PFSK-1 (cell line): ENCODE measurements at regions not wholly inside any gene's neighbourhood (a gene's known extent, or its start where the extent isn't known, plus 50 kb on each side); places are given as distances from the start of the nearest gene placed in this dataset.
A peak's percentile ranks its signal among the peaks of the same experiment; 100 is the strongest.

ENCODE experiments used
- FOXP2 ChIP-seq: optimal IDR thresholded peaks from 2 replicates; pipeline ENCODE3; 2011; ENCODE audit warnings: borderline replicate concordance, control low read depth, inconsistent platforms; ENCODE audit not compliant: insufficient read depth; ENCODE audit errors: extremely low read length, extremely low read depth
- POLR2AphosphoS5 ChIP-seq: IDR thresholded peaks from 2 replicates; pipeline ENCODE4 v1.6.1; 2012; ENCODE audit warnings: low read depth, mild to moderate bottlenecking, control low read depth, low read length, moderate library complexity
- REST ChIP-seq, 2 experiments: IDR thresholded peaks; 2 replicates each; pipeline versions ENCODE4 v1.6.1 to v1.8.0; 2011 to 2012; ENCODE audit warnings: low read depth in 2 of 2, low read length in 2 of 2, control low read depth in 1 of 2, inconsistent platforms in 1 of 2, mild to moderate bottlenecking in 1 of 2, moderate library complexity in 1 of 2; ENCODE audit not compliant: insufficient read depth in 1 of 2
- SIN3A ChIP-seq: IDR thresholded peaks from 2 replicates; pipeline ENCODE4 v1.6.1; 2012; ENCODE audit warnings: mild to moderate bottlenecking, low read length, moderate library complexity, borderline replicate concordance; ENCODE audit not compliant: insufficient read depth
- TAF1 ChIP-seq: IDR thresholded peaks from 2 replicates; pipeline ENCODE4 v1.6.1; 2012; ENCODE audit warnings: low read length, control low read depth, borderline replicate concordance; ENCODE audit not compliant: insufficient read depth

GRCh38 chr5:74337984-74338310, 302.6 kb downstream of the ENC1 start:
- no peak for TF ChIP-seq SIN3A

- TF ChIP-seq FOXP2 (no peak), REST (IDR thresholded peaks at IDR 0.05; ENCODE audit: insufficient read depth in 1 of 2, low read depth in 2 of 2, low read length in 2 of 2) (peak in 1 of 2 experiments; percentile 80; a peak in 2 of 4 replicates), SIN3A (no peak), POLR2AphosphoS5 (no peak), TAF1 (no peak)
Observed at GRCh38 chr5:74337254-74337983, 303.1 kb downstream of the ENC1 start.

DNA sequence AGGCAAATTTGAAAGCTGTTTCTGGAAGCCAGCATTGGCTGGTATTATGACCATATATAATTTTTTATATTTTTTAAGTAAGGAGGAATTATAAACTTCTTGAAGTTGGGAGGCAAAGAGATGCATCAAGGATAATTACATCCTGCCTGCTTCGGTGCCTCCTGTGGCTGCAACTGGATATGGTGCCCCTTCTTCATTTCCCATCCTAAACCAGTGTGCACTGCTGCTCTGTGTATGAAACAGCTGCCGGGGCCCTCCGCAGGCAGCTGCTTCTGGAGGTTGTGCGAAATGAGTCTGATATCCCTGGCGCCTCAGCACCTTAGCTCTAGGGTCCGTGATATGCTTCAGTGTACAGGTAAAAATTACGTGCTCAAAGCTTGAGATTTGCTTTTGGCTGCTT, 304.2 kb downstream of the ENC1 start:
- TF ChIP-seq TAF1 (no peak), SIN3A (no peak), FOXP2 (no peak), POLR2AphosphoS5 (no peak), REST (IDR thresholded peaks at IDR 0.05; ENCODE audit: insufficient read depth in 1 of 2, low read depth in 2 of 2, low read length in 2 of 2) (no peak)

GRCh38 chr5:74334762-74335384, 305.7 kb downstream of the ENC1 start:
- TF ChIP-seq REST (IDR thresholded peaks at IDR 0.05; ENCODE audit: insufficient read depth in 1 of 2, low read depth in 2 of 2, low read length in 2 of 2) (no peak), POLR2AphosphoS5 (no peak), SIN3A (no peak), TAF1 (no peak), FOXP2 (no peak)

DNA sequence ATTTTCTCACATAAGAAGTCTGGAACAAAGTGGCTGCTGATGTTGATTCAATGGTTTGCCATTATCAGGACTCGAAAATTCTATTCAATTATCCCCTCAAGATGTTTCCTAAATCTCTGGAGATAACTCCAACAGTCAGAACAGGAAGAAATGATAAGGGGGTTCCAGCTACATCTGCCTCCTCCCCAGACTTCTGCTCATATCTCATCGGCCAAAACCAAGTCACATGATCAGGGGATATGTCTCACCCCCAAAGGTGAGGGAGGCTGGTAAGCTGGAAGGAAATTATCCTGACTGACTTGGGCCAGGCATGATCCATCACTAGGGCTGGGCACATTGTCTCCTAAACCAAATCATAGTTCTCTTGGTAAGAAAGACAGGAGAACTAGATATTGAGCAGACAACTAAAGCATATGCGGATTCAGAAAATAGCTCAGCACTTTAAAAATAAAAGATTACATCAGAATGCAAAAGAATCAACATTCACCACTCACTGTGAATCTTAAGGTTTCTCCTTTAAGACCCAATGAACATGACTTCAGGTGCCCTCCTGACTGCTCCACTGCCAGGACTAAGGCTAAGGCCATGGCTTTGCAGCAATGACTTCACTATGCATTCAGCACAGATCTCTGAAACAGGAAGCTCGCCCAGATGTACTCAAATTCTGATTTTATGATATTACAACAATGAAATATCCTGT, 306.3 kb downstream of the ENC1 start:
- no peak for TF ChIP-seq TAF1
- no peak for TF ChIP-seq POLR2AphosphoS5
- no peak for TF ChIP-seq REST (IDR thresholded peaks at IDR 0.05; ENCODE audit: insufficient read depth in 1 of 2, low read depth in 2 of 2, low read length in 2 of 2)
- TF ChIP-seq SIN3A, result no peak
- TF ChIP-seq FOXP2, result no peak
